Keratinocyte (primary cell): ENCODE measurements at regions not wholly inside any gene's neighbourhood (a gene's known extent, or its start where the extent isn't known, plus 50 kb on each side); places are given as distances from the start of the nearest gene placed in this dataset.

Experiments used
- DNase-seq: peaks from one replicate; pipeline ENCODE4 v3.0.0-alpha.2; 2011; ENCODE audit warnings: low read depth, missing footprints, low spot score
- FAIRE-seq: peaks from 2 replicates; lab custom pipeline; 2011; peaks lifted over from hg19 to GRCh38; lab: Jason Lieb, UNC
- H2AFZ ChIP-seq: 2 replicates; pipeline ENCODE4 v1.6.0; 2012; ENCODE audit warnings: low read length, control low read depth, inconsistent platforms; ENCODE audit not compliant: control insufficient read depth
- H3K27ac ChIP-seq: 2 replicates; pipeline ENCODE4 v1.5.1; 2011; ENCODE audit warnings: low read length; ENCODE audit not compliant: control insufficient read depth, insufficient read depth
- H3K27me3 ChIP-seq: 3 replicates; pipeline ENCODE4 v1.6.0; 2011; ENCODE audit warnings: low read length; ENCODE audit not compliant: control insufficient read depth, insufficient read depth; ENCODE audit errors: extremely low read depth
- H3K36me3 ChIP-seq, 2 experiments: 2 replicates in 1 of 2; 3 replicates in 1 of 2; pipeline ENCODE4 v1.5.1; 2011; ENCODE audit warnings: low read length in 2 of 2, mild to moderate bottlenecking in 1 of 2; ENCODE audit not compliant: control insufficient read depth in 2 of 2, insufficient read depth in 2 of 2; ENCODE audit errors: extremely low read depth in 1 of 2
- H3K4me1 ChIP-seq: 3 replicates; pipeline ENCODE4 v1.5.1; 2011; ENCODE audit warnings: low read length; ENCODE audit not compliant: control insufficient read depth, insufficient read depth; ENCODE audit errors: extremely low read depth
- H3K4me2 ChIP-seq: 3 replicates; pipeline ENCODE4 v1.6.0; 2011; ENCODE audit warnings: low read depth, low read length; ENCODE audit not compliant: control insufficient read depth, insufficient read depth; ENCODE audit errors: extremely low read depth
- H3K4me3 ChIP-seq, 3 experiments: fragments of 200-600 bp in 1 of 3; sonication (generic) in 1 of 3; 2 replicates in 2 of 3; 3 replicates in 1 of 3; pipeline ENCODE4 v1.5.1; 2011 to 2016; ENCODE audit warnings: low read length in 3 of 3, mild to moderate bottlenecking in 3 of 3, control low read depth in 2 of 3, inconsistent platforms in 1 of 3, low read depth in 1 of 3, mixed read lengths in 1 of 3, mixed run types in 1 of 3, moderate library complexity in 1 of 3; ENCODE audit not compliant: control insufficient read depth in 2 of 3, insufficient read depth in 2 of 3; ENCODE audit errors: extremely low read depth in 1 of 3
- H3K79me2 ChIP-seq: 2 replicates; pipeline ENCODE4 v1.6.0; 2012; ENCODE audit warnings: low read length; ENCODE audit not compliant: control insufficient read depth, insufficient read depth
- H3K9ac ChIP-seq: 3 replicates; pipeline ENCODE4 v1.6.0; 2011; ENCODE audit warnings: low read length; ENCODE audit not compliant: control insufficient read depth, insufficient read depth; ENCODE audit errors: extremely low read depth
- H3K9me1 ChIP-seq: 3 replicates; pipeline ENCODE4 v1.6.0; 2011; ENCODE audit warnings: low read length; ENCODE audit not compliant: control insufficient read depth, insufficient read depth; ENCODE audit errors: extremely low read depth
- H3K9me3 ChIP-seq: 2 replicates; pipeline ENCODE4 v1.5.1; 2012; ENCODE audit warnings: low read depth, low read length; ENCODE audit not compliant: control insufficient read depth
- H4K20me1 ChIP-seq: 3 replicates; pipeline ENCODE4 v1.6.0; 2011; ENCODE audit warnings: low read length; ENCODE audit not compliant: control insufficient read depth, insufficient read depth; ENCODE audit errors: extremely low read depth
- CTCF ChIP-seq, 3 experiments: IDR thresholded peaks in 1 of 3; conservative IDR thresholded peaks in 1 of 3; optimal IDR thresholded peaks in 1 of 3; 2 replicates in 2 of 3; 3 replicates in 1 of 3; pipeline versions ENCODE3 to v1.5.1; 2011; ENCODE audit warnings: low read length in 3 of 3, mild to moderate bottlenecking in 3 of 3, moderate library complexity in 2 of 3, control low read depth in 1 of 3, inconsistent platforms in 1 of 3; ENCODE audit not compliant: insufficient read depth in 2 of 3; ENCODE audit errors: extremely low read depth in 1 of 3
- EZH2 ChIP-seq: IDR thresholded peaks from one replicate; pipeline ENCODE4 v1.6.1; 2012; ENCODE audit warnings: inconsistent platforms, mild to moderate bottlenecking, low read length, moderate library complexity
- dilution Hi-C: fragments of 300-500 bp; cut with MboI; formaldehyde crosslinking; loops from one replicate; pipeline ENCODE4 v1.7.0; 2020; ENCODE audit warnings: low sequenced_read_pairs; ENCODE audit not compliant: extremely low pct_ligation_motif_present

DNA sequence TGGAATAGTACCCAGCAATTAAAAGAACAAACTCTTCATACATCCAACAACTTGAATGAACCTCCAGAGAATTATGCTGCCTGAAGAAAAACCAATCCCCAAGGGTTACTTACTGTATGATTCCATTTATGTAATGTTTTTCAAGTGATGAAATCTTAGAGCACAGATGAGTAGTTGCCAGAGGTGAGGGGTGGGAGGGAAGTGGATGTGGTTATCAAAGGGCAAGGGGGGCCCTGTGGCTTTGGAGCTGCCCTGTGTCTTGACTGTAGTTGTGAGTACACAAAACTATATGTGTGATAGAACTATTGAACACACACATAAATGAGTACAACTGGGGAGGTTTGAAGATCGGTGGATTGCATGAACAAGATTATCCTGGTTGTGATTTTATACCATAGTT, 115.8 kb upstream of the SLC25A48 start:
- Histone ChIP-seq H3K4me2 (no peak overlapping the region), H3K27ac (no peak overlapping the region), H3K36me3 (no peaks in the 10 kb centered on the region), H2AFZ (no peak overlapping the region), H3K4me1 (peaks cover 23% of the 10 kb centered on the region), H3K4me3 (no peak overlapping the region), H3K27me3 (no peaks in the 10 kb centered on the region), H3K9me1 (no peaks in the 10 kb centered on the region), H3K79me2 (no peaks in the 10 kb centered on the region), H3K9me3 (no peaks in the 10 kb centered on the region), H4K20me1 (no peaks in the 10 kb centered on the region), H3K9ac (no peak overlapping the region)
- dilution Hi-C loops: no loop called here
- FAIRE-seq (no peak), DNase-seq (no peak)
- TF ChIP-seq EZH2 (no peak), CTCF (optimal IDR thresholded peaks at IDR 0.05 in 1 of 3, IDR thresholded peaks at IDR 0.05 in 1 of 3, conservative IDR thresholded peaks at IDR 0.05 in 1 of 3; ENCODE audit: extremely low read depth in 1 of 3, insufficient read depth in 2 of 3, low read length in 3 of 3) (no peak)

DNA sequence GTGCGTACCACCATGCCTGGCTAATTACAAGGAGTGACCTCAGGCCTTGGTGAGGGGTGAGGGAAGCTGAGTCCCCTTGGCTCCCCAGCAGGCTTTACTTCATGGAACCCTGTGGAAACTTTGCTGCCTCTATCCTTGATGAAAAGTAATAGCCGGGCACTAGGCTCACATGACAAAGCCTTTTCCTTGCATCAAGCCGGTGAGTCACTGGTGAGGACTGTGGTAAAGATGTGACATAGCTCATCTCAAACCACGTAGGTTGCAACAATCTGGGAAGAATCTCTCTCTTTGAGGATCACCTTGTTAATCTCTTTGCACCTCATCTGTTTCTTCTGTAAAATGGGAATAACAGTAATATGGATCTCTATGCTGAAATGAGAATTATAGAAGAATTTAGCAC, 116.3 kb upstream of the SLC25A48 start:
- Histone ChIP-seq H3K27ac (no peak overlapping the region), H3K36me3 (no peaks in the 10 kb centered on the region), H3K9me1 (no peaks in the 10 kb centered on the region), H4K20me1 (no peaks in the 10 kb centered on the region), H3K9me3 (no peaks in the 10 kb centered on the region), H3K4me1 (peaks cover 23% of the 10 kb centered on the region), H2AFZ (no peak overlapping the region), H3K27me3 (no peaks in the 10 kb centered on the region), H3K4me2 (no peak overlapping the region), H3K9ac (no peak overlapping the region), H3K4me3 (no peak overlapping the region), H3K79me2 (no peaks in the 10 kb centered on the region)
- TF ChIP-seq EZH2 (no peak), CTCF (optimal IDR thresholded peaks at IDR 0.05 in 1 of 3, IDR thresholded peaks at IDR 0.05 in 1 of 3, conservative IDR thresholded peaks at IDR 0.05 in 1 of 3; ENCODE audit: extremely low read depth in 1 of 3, insufficient read depth in 2 of 3, low read length in 3 of 3) (no peak)
- FAIRE-seq: peak; percentile 89
- dilution Hi-C loops: no loop called here
- no peak for DNase-seq
